ENCODE measurements at regions not wholly inside any gene's neighbourhood (a gene's known extent, or its start where the extent isn't known, plus 50 kb on each side); places are given as distances from the start of the nearest gene placed in this dataset.

DNA sequence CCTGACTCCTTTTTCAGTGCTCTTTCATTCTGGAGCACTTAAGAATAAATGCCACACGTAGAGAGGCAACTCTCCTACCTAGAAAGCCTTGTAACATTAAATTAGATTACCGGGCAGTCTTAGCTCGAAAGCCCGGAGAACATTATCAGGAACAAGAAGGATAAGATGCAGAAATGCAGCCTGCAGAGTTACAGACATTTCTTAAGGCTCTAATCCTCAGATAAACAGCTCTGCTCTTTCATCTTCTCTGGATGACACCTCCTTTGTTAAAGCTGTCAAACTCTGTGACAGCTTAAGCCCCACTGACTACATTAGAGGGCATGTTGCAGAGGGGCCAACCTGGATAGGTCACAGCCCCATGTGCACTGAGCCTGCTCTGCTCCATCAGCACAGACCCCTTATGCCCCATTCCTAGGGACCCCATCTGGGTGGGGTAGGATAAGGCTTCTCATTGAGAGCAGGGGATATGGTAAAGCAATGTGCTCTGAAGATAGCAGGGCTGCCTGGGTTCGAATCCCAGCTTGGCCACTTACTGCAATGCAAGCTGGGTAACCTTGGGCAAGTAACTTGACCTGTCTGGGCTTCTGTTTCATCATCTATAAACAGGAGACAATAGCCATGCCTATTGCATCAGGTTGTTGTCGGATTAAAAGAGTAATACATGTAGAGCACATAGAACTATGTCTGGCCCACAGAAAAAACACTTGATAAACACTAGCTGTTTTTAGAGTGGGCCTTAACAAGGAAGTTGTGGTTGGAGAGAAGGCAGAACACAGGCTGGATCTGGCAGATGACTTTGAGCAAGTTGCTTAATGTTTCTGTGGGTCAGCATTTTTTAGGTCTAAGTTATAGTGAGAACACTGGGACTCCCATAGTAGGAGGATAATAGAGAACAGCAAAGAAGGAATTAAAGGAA, 111.4 kb downstream of the THNSL2 start:
- H3K9me3 ChIP-seq (ENCODE audit: insufficient read depth, low read depth, low read length), result no peaks in the 10 kb centered on the region
- H3K79me2 ChIP-seq (ENCODE audit: insufficient read depth, low read length), result no peaks in the 10 kb centered on the region
- no peaks in the 10 kb centered on the region for H3K4me1 ChIP-seq (ENCODE audit: insufficient read depth, low read length)
- H3K9ac ChIP-seq (ENCODE audit: low read length), result no peak overlapping the region
- no peak overlapping the region for H3K4me3 ChIP-seq (ENCODE audit: insufficient read depth, low read depth, low read length)
- no peaks in the 10 kb centered on the region for H4K20me1 ChIP-seq (ENCODE audit: insufficient read depth, low read length)
- TF ChIP-seq, protein P1, sequence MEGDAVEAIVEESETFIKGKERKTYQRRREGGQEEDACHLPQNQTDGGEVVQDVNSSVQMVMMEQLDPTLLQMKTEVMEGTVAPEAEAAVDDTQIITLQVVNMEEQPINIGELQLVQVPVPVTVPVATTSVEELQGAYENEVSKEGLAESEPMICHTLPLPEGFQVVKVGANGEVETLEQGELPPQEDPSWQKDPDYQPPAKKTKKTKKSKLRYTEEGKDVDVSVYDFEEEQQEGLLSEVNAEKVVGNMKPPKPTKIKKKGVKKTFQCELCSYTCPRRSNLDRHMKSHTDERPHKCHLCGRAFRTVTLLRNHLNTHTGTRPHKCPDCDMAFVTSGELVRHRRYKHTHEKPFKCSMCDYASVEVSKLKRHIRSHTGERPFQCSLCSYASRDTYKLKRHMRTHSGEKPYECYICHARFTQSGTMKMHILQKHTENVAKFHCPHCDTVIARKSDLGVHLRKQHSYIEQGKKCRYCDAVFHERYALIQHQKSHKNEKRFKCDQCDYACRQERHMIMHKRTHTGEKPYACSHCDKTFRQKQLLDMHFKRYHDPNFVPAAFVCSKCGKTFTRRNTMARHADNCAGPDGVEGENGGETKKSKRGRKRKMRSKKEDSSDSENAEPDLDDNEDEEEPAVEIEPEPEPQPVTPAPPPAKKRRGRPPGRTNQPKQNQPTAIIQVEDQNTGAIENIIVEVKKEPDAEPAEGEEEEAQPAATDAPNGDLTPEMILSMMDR (IDR thresholded peaks at IDR 0.05; ENCODE audit: insufficient read depth, low read depth, low read length), result no peak
- no peak for TF ChIP-seq EZH2 (IDR thresholded peaks at IDR 0.05; ENCODE audit: insufficient read depth, low read length)
- DNase-seq (ENCODE audit: low read depth) (no peak), FAIRE-seq (no peak)
- H3K27me3 Mint-ChIP-seq (ENCODE audit: low read depth, unreplicated experiment), result no peaks in the 10 kb centered on the region
- no peak overlapping the region for H3K27ac Mint-ChIP-seq (ENCODE audit: unreplicated experiment)
- no peaks in the 10 kb centered on the region for H3K4me1 Mint-ChIP-seq (ENCODE audit: low read depth, unreplicated experiment)
- H3K9me3 Mint-ChIP-seq (ENCODE audit: unreplicated experiment), result peaks cover 9% of the 10 kb centered on the region
- no peak overlapping the region for H3K27ac ChIP-seq (ENCODE audit: low read depth, low read length)
- H2AFZ ChIP-seq (ENCODE audit: low read depth, low read length), result no peak overlapping the region
- no peak overlapping the region for H3K4me3 Mint-ChIP-seq (ENCODE audit: unreplicated experiment)
- no peaks in the 10 kb centered on the region for H3K36me3 ChIP-seq (ENCODE audit: insufficient read depth, low read length)
- no peaks in the 10 kb centered on the region for H3K36me3 Mint-ChIP-seq (ENCODE audit: low read depth, unreplicated experiment)
- no peak overlapping the region for H3K4me2 ChIP-seq (ENCODE audit: low read length)
- peaks cover 4% of the 10 kb centered on the region for H3K27me3 ChIP-seq (ENCODE audit: insufficient read depth, low read length)

DNA sequence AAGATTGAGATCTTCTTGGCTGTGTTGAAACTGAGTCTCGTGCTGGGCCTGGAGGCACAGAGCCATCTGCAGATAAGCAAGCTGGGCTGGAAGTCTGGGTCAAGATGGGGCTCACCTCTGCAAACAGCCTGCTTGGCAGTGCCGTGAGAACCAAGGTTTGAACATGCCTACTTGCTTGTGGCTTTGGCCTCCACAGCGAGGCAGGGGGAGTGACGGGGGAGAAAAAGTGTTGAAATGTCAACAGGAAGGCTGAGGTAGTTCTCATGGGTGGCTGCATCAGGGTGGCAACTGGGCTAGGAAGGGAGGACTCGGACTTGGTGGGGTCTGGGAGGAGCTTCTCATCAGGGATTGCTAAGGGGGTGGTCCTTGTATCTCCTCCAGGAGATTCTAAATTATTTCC, 99.7 kb downstream of the THNSL2 start:
- Histone ChIP-seq H3K4me1 (ENCODE audit: insufficient read depth, low read length) (no peaks in the 10 kb centered on the region), H2AFZ (ENCODE audit: low read depth, low read length) (no peak overlapping the region), H3K4me2 (ENCODE audit: low read length) (no peak overlapping the region), H3K4me3 (ENCODE audit: insufficient read depth, low read depth, low read length) (no peak overlapping the region), H3K79me2 (ENCODE audit: insufficient read depth, low read length) (no peaks in the 10 kb centered on the region), H3K27me3 (ENCODE audit: insufficient read depth, low read length) (no peaks in the 10 kb centered on the region), H3K9ac (ENCODE audit: low read length) (no peak overlapping the region), H3K36me3 (ENCODE audit: insufficient read depth, low read length) (no peaks in the 10 kb centered on the region), H3K27ac (ENCODE audit: low read depth, low read length) (no peak overlapping the region), H4K20me1 (ENCODE audit: insufficient read depth, low read length) (no peaks in the 10 kb centered on the region), H3K9me3 (ENCODE audit: insufficient read depth, low read depth, low read length) (no peaks in the 10 kb centered on the region)
- Mint-ChIP-seq H3K4me1 (ENCODE audit: low read depth, unreplicated experiment) (peaks cover 7% of the 10 kb centered on the region), H3K9me3 (ENCODE audit: unreplicated experiment) (peaks cover 7% of the 10 kb centered on the region), H3K27me3 (ENCODE audit: low read depth, unreplicated experiment) (peaks cover 7% of the 10 kb centered on the region), H3K27ac (ENCODE audit: unreplicated experiment) (no peak overlapping the region), H3K36me3 (ENCODE audit: low read depth, unreplicated experiment) (no peaks in the 10 kb centered on the region), H3K4me3 (ENCODE audit: unreplicated experiment) (no peak overlapping the region)
- DNase-seq (ENCODE audit: low read depth), result no peak
- FAIRE-seq, result no peak
- no peak for TF ChIP-seq EZH2 (IDR thresholded peaks at IDR 0.05; ENCODE audit: insufficient read depth, low read length)
- TF ChIP-seq, protein P1 (IDR thresholded peaks at IDR 0.05; ENCODE audit: insufficient read depth, low read depth, low read length), result no peak
